PC-9 (cell line): ENCODE measurements at regions not wholly inside any gene's neighbourhood (a gene's known extent, or its start where the extent isn't known, plus 50 kb on each side); places are given as distances from the start of the nearest gene placed in this dataset.

ENCODE experiments used
- CTCF ChIP-seq: fragments of 200-600 bp; sonication (generic); conservative IDR thresholded peaks from 2 replicates; pipeline ENCODE4 v1.6.1; 2017; ENCODE audit warnings: mixed run types, antibody characterized with exemption, mild to moderate bottlenecking, moderate library complexity
- EZH2 ChIP-seq: fragments of 200-600 bp; sonication (generic); IDR thresholded peaks from 2 replicates; pipeline ENCODE4 v1.8.0; 2017; ENCODE audit warnings: antibody characterized with exemption, low read depth

GRCh38 chr4:111400741-111401140 is 744.5 kb upstream of the FAM241A start:
- no peak for TF ChIP-seq CTCF
- TF ChIP-seq EZH2, result no peak
